Astrocyte (in vitro differentiated cells and primary cell): ENCODE measurements at regions not wholly inside any gene's neighbourhood (a gene's known extent, or its start where the extent isn't known, plus 50 kb on each side); places are given as distances from the start of the nearest gene placed in this dataset.

Source experiments
- DNase-seq: peaks from one replicate; pipeline ENCODE4 v3.0.0-alpha.2; 2010; ENCODE audit warnings: low read depth
- FAIRE-seq: peaks from 2 replicates; lab custom pipeline; 2011; peaks lifted over from hg19 to GRCh38; lab: Jason Lieb, UNC
- H2AFZ ChIP-seq: 2 replicates; pipeline ENCODE4 v1.6.0; 2012; ENCODE audit warnings: low read depth, low read length, inconsistent platforms
- H3K27ac ChIP-seq: 2 replicates; pipeline ENCODE4 v1.5.1; 2011; ENCODE audit warnings: low read depth, low read length, inconsistent platforms
- H3K27me3 ChIP-seq: 2 replicates; pipeline ENCODE4 v1.6.0; 2011; ENCODE audit warnings: low read length, inconsistent platforms; ENCODE audit not compliant: insufficient read depth
- H3K36me3 ChIP-seq: 2 replicates; pipeline ENCODE4 v1.5.1; 2011; ENCODE audit warnings: low read length, inconsistent platforms; ENCODE audit not compliant: insufficient read depth
- H3K4me1 ChIP-seq: 2 replicates; pipeline ENCODE4 v1.5.1; 2011; ENCODE audit warnings: low read length, inconsistent platforms; ENCODE audit not compliant: insufficient read depth
- H3K4me2 ChIP-seq: 2 replicates; pipeline ENCODE4 v1.6.0; 2012; ENCODE audit warnings: low read length, inconsistent platforms
- H3K4me3 ChIP-seq: 2 replicates; pipeline ENCODE4 v1.5.1; 2011; ENCODE audit warnings: low read depth, mild to moderate bottlenecking, low read length, inconsistent platforms; ENCODE audit not compliant: insufficient read depth
- H3K79me2 ChIP-seq: 2 replicates; pipeline ENCODE4 v1.6.0; 2012; ENCODE audit warnings: mild to moderate bottlenecking, low read length, inconsistent platforms; ENCODE audit not compliant: insufficient read depth
- H3K9ac ChIP-seq: 2 replicates; pipeline ENCODE4 v1.6.0; 2012; ENCODE audit warnings: mild to moderate bottlenecking, low read length, inconsistent platforms
- H3K9me3 ChIP-seq: 2 replicates; pipeline ENCODE4 v1.5.1; 2012; ENCODE audit warnings: low read depth, mild to moderate bottlenecking, low read length, inconsistent platforms; ENCODE audit not compliant: insufficient read depth
- H4K20me1 ChIP-seq: 2 replicates; pipeline ENCODE4 v1.6.0; 2012; ENCODE audit warnings: low read length, inconsistent platforms; ENCODE audit not compliant: insufficient read depth
- H3K27ac Mint-ChIP-seq: one replicate; pipeline ENCODE4 v1.8.0; 2021; ENCODE audit warnings: mild to moderate bottlenecking, mixed read lengths; ENCODE audit not compliant: unreplicated experiment
- H3K27me3 Mint-ChIP-seq: one replicate; pipeline ENCODE4 v1.8.0; 2021; ENCODE audit warnings: low read depth, mixed read lengths; ENCODE audit not compliant: unreplicated experiment
- H3K36me3 Mint-ChIP-seq: one replicate; pipeline ENCODE4 v1.8.0; 2021; ENCODE audit warnings: low read depth, mixed read lengths; ENCODE audit not compliant: unreplicated experiment
- H3K4me1 Mint-ChIP-seq: one replicate; pipeline ENCODE4 v1.8.0; 2021; ENCODE audit warnings: low read depth, mixed read lengths; ENCODE audit not compliant: unreplicated experiment
- H3K4me3 Mint-ChIP-seq: one replicate; pipeline ENCODE4 v1.8.0; 2021; ENCODE audit warnings: mild to moderate bottlenecking, moderate library complexity, mixed read lengths; ENCODE audit not compliant: unreplicated experiment
- H3K9me3 Mint-ChIP-seq: one replicate; pipeline ENCODE4 v1.8.0; 2021; ENCODE audit warnings: mild to moderate bottlenecking, mixed read lengths; ENCODE audit not compliant: unreplicated experiment
- EZH2 ChIP-seq: IDR thresholded peaks from 2 replicates; pipeline ENCODE4 v1.6.1; 2012; ENCODE audit warnings: mild to moderate bottlenecking, low read length, inconsistent platforms; ENCODE audit not compliant: insufficient read depth
- TF ChIP-seq, protein P1 (sequence below): IDR thresholded peaks from 2 replicates; pipeline ENCODE4 v1.5.1; 2011; ENCODE audit warnings: low read depth, mild to moderate bottlenecking, inconsistent platforms, low read length, moderate library complexity; ENCODE audit not compliant: insufficient read depth

DNA sequence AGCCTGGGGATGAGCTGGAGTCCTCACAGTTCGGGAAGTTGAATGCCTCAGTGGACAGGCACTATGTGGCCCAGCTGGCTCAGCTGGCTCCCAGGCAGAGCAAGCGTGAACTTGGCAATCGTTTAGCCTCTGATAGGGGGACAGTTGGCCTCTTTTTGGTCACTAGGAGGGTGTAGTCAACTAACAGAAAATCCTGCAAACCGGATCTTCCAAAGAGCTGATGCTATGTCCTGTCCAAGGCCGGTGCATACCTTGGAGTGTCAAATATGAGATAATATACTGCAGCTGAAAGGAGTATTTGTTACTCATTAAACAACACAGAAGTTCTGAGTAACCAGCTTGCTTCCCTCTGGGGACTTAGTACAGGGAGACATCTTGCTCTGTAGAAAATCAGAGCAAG is 126.2 kb upstream of the EXOC2 start:
- H3K4me3 ChIP-seq, result no peak overlapping the region
- H3K27ac Mint-ChIP-seq, result no peak overlapping the region
- H3K4me1 Mint-ChIP-seq, result no peaks in the 10 kb centered on the region
- H3K27me3 Mint-ChIP-seq, result peaks cover 16% of the 10 kb centered on the region
- H3K4me1 ChIP-seq, result no peaks in the 10 kb centered on the region
- H3K9ac ChIP-seq, result no peak overlapping the region
- H3K27me3 ChIP-seq, result no peaks in the 10 kb centered on the region
- H3K4me2 ChIP-seq, result no peak overlapping the region
- H4K20me1 ChIP-seq, result no peaks in the 10 kb centered on the region
- no peaks in the 10 kb centered on the region for H3K9me3 ChIP-seq
- FAIRE-seq (no peak), DNase-seq (no peak)
- no peaks in the 10 kb centered on the region for H3K79me2 ChIP-seq
- no peaks in the 10 kb centered on the region for H3K36me3 Mint-ChIP-seq
- no peak overlapping the region for H3K27ac ChIP-seq
- H3K36me3 ChIP-seq, result no peaks in the 10 kb centered on the region
- no peak overlapping the region for H2AFZ ChIP-seq
- H3K9me3 Mint-ChIP-seq, result peaks cover 2% of the 10 kb centered on the region
- TF ChIP-seq EZH2, result no peak
- TF ChIP-seq, protein P1, sequence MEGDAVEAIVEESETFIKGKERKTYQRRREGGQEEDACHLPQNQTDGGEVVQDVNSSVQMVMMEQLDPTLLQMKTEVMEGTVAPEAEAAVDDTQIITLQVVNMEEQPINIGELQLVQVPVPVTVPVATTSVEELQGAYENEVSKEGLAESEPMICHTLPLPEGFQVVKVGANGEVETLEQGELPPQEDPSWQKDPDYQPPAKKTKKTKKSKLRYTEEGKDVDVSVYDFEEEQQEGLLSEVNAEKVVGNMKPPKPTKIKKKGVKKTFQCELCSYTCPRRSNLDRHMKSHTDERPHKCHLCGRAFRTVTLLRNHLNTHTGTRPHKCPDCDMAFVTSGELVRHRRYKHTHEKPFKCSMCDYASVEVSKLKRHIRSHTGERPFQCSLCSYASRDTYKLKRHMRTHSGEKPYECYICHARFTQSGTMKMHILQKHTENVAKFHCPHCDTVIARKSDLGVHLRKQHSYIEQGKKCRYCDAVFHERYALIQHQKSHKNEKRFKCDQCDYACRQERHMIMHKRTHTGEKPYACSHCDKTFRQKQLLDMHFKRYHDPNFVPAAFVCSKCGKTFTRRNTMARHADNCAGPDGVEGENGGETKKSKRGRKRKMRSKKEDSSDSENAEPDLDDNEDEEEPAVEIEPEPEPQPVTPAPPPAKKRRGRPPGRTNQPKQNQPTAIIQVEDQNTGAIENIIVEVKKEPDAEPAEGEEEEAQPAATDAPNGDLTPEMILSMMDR, result no peak
- H3K4me3 Mint-ChIP-seq, result no peak overlapping the region

GRCh38 chr6:818196-818595 is 125.3 kb upstream of the EXOC2 start:
- H3K4me1 ChIP-seq, result no peaks in the 10 kb centered on the region
- DNase-seq (no peak), FAIRE-seq (no peak)
- H3K27ac ChIP-seq, result no peak overlapping the region
- H3K4me3 Mint-ChIP-seq, result no peak overlapping the region
- H2AFZ ChIP-seq, result no peak overlapping the region
- no peak for TF ChIP-seq EZH2
- TF ChIP-seq, protein P1, result no peak
- H3K9ac ChIP-seq, result no peak overlapping the region
- H3K27ac Mint-ChIP-seq, result no peak overlapping the region
- H3K27me3 ChIP-seq, result no peaks in the 10 kb centered on the region
- no peaks in the 10 kb centered on the region for H3K9me3 ChIP-seq
- no peaks in the 10 kb centered on the region for H3K9me3 Mint-ChIP-seq
- no peak overlapping the region for H3K4me3 ChIP-seq
- H3K4me2 ChIP-seq, result no peak overlapping the region
- H3K36me3 Mint-ChIP-seq, result no peaks in the 10 kb centered on the region
- H4K20me1 ChIP-seq, result no peaks in the 10 kb centered on the region
- no peaks in the 10 kb centered on the region for H3K36me3 ChIP-seq
- no peaks in the 10 kb centered on the region for H3K79me2 ChIP-seq
- peaks cover 14% of the 10 kb centered on the region for H3K27me3 Mint-ChIP-seq
- H3K4me1 Mint-ChIP-seq, result no peaks in the 10 kb centered on the region

DNA sequence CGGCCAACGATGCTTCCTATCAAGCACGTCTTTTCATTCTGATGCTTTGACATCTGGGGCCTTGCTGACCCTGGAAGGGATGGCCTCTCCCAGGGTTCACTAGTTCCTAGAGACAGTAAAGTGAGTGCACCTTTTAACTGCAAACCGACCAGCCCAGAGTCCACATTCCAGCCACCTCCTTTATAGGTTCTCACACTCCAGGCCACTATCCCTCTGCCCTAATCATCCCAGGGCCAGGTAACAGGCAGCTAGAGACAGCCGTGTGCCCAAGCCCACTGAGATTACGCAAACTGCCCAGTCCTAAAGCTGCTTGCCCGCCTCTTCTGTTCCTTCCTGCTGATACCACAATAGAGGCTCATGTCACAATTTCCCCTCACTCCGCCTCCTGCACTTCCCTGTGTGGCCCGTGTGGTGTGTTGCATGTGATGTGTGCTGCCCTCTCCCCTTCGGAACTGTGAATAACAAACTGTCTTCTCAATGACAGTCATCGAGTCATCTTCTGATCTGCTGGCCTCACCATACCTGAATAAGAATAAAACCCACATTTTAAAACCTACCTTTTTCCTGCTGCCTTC is 123.7 kb upstream of the EXOC2 start:
- Histone ChIP-seq H3K27me3 (no peaks in the 10 kb centered on the region), H2AFZ (no peak overlapping the region), H3K4me1 (no peaks in the 10 kb centered on the region), H4K20me1 (no peaks in the 10 kb centered on the region), H3K36me3 (no peaks in the 10 kb centered on the region), H3K4me3 (no peak overlapping the region), H3K9ac (no peak overlapping the region), H3K79me2 (no peaks in the 10 kb centered on the region), H3K27ac (no peak overlapping the region), H3K9me3 (no peaks in the 10 kb centered on the region), H3K4me2 (no peak overlapping the region)
- H3K9me3 Mint-ChIP-seq, result no peaks in the 10 kb centered on the region
- peaks cover 14% of the 10 kb centered on the region for H3K27me3 Mint-ChIP-seq
- TF ChIP-seq, protein P1, result no peak
- no peak for TF ChIP-seq EZH2
- no peak overlapping the region for H3K4me3 Mint-ChIP-seq
- no peaks in the 10 kb centered on the region for H3K36me3 Mint-ChIP-seq
- DNase-seq, result no peak
- FAIRE-seq, result no peak
- H3K27ac Mint-ChIP-seq, result no peak overlapping the region
- H3K4me1 Mint-ChIP-seq, result no peaks in the 10 kb centered on the region
